Activated naive CD4-positive, alpha-beta T cell treated with anti-CD3 and anti-CD28 coated beads, Interleukin-2, amount 10 ng/mL, durations not matched to agents 7 days and 5 days (primary cell): ENCODE measurements at regions not wholly inside any gene's neighbourhood (a gene's known extent, or its start where the extent isn't known, plus 50 kb on each side); places are given as distances from the start of the nearest gene placed in this dataset.
"Not testable (repeated sequence)": the region's sequence is repeated elsewhere in the genome, so short reads cannot be mapped to it uniquely, and the experiment has no call there.

Experiments used
- CTCF ChIA-PET: fragments of 350-600 bp; sonication (Branson Sonifier 250); formaldehyde crosslinking; loops from one replicate; lab custom pipeline; 2021; ENCODE audit warnings: antibody characterized with exemption; lab: Charles Lee
- DNase-seq: peaks from one replicate; pipeline ENCODE4 v3.0.0-alpha.2; 2020
- H3K27ac Mint-ChIP-seq: one replicate; pipeline ENCODE4 v1.8.0; 2021; ENCODE audit warnings: mild to moderate bottlenecking, moderate library complexity, mixed read lengths
- H3K27me3 Mint-ChIP-seq: one replicate; pipeline ENCODE4 v1.8.0; 2021; ENCODE audit warnings: mild to moderate bottlenecking, mixed read lengths
- H3K36me3 Mint-ChIP-seq: one replicate; pipeline ENCODE4 v1.8.0; 2021; ENCODE audit warnings: mixed read lengths
- H3K4me1 Mint-ChIP-seq: one replicate; pipeline ENCODE4 v1.8.0; 2021; ENCODE audit warnings: mixed read lengths
- H3K4me3 Mint-ChIP-seq: one replicate; pipeline ENCODE4 v1.8.0; 2021; ENCODE audit warnings: mild to moderate bottlenecking, moderate library complexity, mixed read lengths
- H3K9me3 Mint-ChIP-seq: one replicate; pipeline ENCODE4 v1.8.0; 2021; ENCODE audit warnings: mixed read lengths

DNA sequence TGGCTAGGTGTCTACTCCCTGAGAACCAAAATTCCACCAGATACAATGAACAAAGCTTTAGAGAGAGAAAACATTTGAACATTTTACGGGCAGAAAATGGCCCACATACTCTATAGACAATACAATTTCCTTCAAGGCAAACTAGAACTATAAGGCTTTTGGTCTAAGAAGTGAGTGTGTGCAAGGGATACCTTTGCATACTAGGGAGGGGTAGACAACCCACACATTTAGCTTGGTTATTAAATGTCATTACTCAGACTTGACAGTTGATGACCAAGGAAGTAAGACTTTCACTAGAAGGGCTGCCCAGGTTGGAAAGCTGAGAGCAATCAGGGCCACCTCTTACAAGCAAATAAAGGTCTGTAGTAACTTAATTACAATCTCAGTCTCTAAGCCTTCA, 64.0 kb upstream of the PLEKHM1 start:
- H3K27ac Mint-ChIP-seq, CTCF ChIA-PET: not testable (repeated sequence)

DNA sequence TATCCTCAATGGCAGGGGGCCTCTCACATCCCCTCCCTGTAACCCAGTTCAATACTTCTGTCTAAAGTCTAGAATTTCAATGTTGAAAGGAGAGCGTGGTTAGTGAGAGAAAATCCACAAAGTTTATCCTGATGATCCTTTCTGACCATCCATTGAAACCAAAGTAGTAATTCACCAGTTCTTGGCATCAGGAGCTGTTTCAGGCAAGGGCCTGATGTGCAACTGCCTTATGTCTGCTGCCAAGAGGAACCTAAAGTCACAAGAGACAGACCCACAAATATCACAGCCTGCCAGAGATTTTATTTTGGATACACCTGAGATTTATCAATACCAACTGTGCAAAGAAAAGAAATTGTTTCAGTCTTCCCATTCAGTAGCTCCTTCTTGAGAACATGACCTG, 68.3 kb upstream of the PLEKHM1 start:
- H3K27ac Mint-ChIP-seq, H3K27me3 Mint-ChIP-seq, DNase-seq, H3K4me3 Mint-ChIP-seq, H3K9me3 Mint-ChIP-seq, H3K36me3 Mint-ChIP-seq, CTCF ChIA-PET, H3K4me1 Mint-ChIP-seq: not testable (repeated sequence)

More for the DNA sequence above, 64.0 kb upstream of the PLEKHM1 start:
- not testable (repeated sequence) for H3K27me3 Mint-ChIP-seq, H3K4me1 Mint-ChIP-seq, H3K9me3 Mint-ChIP-seq, H3K36me3 Mint-ChIP-seq, H3K4me3 Mint-ChIP-seq, DNase-seq

DNA sequence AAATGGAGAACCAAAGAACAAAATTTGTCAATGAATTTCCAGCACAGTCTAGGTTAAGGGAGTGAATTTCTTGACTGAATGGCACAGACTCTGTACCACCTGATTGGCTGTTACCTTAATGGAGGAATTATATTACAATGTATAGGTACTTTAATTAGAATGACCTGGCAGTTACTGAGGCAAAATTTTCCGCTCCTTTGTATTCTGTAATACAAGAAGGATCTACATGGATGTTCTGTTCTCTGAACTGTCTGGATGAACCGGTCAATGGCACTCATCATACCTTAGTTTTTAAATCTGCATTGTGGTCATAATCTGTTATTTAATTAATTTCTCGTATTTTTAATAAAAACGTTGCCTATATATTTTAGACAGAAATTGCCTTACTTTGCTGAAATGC, 72.3 kb upstream of the PLEKHM1 start:
- H3K4me1 Mint-ChIP-seq, H3K36me3 Mint-ChIP-seq, DNase-seq, H3K27me3 Mint-ChIP-seq, H3K4me3 Mint-ChIP-seq, H3K9me3 Mint-ChIP-seq, CTCF ChIA-PET, H3K27ac Mint-ChIP-seq: not testable (repeated sequence)

DNA sequence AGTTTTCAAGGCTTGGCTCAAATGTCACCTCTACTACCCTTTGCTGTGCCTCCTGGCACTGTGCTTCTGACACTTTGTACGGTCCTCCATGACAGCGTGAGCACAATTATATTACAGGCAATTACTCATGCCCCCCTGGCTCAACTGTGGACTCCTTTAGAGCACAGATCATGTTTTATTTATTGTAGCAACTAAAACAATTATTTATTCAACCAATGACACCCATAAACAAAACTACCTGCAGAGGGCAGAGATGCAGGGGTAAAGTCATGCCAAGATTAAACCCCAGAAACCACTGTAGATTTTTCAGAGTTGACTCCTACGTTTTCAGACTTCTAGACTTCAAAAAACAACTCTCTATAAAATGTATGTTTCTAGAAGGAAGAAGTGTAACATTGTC, 72.8 kb upstream of the PLEKHM1 start:
- H3K4me3 Mint-ChIP-seq, H3K36me3 Mint-ChIP-seq, DNase-seq, H3K9me3 Mint-ChIP-seq, H3K27me3 Mint-ChIP-seq, CTCF ChIA-PET, H3K4me1 Mint-ChIP-seq, H3K27ac Mint-ChIP-seq: not testable (repeated sequence)

DNA sequence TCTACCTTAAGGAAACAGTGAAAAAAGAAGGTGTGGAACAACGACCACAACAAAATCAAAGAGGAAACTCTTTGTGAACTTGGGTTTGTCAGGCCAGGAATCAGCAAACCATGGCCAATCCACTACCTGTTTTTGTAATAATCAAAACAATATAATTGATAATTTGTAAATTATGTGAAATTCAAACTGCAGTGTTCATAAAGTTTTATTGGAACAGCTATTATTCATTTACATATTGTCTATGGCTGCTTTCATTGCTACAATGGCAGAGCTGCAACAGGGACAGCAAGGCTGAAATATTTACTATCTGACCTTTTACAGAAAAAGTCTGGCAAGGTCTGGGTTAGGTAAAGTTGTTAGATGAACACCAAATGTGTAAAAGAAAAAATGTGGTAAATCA, 77.8 kb upstream of the PLEKHM1 start:
- H3K27me3 Mint-ChIP-seq, DNase-seq, H3K27ac Mint-ChIP-seq, H3K4me3 Mint-ChIP-seq, H3K36me3 Mint-ChIP-seq, H3K9me3 Mint-ChIP-seq, H3K4me1 Mint-ChIP-seq, CTCF ChIA-PET: not testable (repeated sequence)

DNA sequence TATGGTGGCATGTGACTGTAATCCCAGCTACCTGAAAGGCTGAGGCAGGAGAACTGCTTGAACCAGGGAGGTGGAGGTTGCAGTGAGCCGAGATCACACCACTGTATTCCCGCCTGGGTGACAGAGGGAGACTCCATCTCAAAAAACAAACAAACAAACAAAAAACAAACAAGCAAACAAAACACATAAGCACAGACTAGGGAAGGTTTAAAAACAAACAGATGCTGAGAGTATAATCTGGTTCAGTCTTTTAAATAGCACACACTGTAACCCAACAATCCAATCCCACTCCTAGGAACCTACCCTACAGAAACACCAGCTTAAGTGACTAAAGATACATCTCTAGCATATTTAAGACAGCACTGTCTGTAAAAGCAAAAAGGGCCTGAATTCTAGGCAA, 82.8 kb upstream of the PLEKHM1 start:
- CTCF ChIA-PET, H3K9me3 Mint-ChIP-seq, H3K27me3 Mint-ChIP-seq, H3K27ac Mint-ChIP-seq, H3K4me3 Mint-ChIP-seq, DNase-seq: not testable (repeated sequence)
- H3K36me3 Mint-ChIP-seq: peaks cover 19% of the 10 kb centered on the region
- peaks cover 22% of the 10 kb centered on the region for H3K4me1 Mint-ChIP-seq

DNA sequence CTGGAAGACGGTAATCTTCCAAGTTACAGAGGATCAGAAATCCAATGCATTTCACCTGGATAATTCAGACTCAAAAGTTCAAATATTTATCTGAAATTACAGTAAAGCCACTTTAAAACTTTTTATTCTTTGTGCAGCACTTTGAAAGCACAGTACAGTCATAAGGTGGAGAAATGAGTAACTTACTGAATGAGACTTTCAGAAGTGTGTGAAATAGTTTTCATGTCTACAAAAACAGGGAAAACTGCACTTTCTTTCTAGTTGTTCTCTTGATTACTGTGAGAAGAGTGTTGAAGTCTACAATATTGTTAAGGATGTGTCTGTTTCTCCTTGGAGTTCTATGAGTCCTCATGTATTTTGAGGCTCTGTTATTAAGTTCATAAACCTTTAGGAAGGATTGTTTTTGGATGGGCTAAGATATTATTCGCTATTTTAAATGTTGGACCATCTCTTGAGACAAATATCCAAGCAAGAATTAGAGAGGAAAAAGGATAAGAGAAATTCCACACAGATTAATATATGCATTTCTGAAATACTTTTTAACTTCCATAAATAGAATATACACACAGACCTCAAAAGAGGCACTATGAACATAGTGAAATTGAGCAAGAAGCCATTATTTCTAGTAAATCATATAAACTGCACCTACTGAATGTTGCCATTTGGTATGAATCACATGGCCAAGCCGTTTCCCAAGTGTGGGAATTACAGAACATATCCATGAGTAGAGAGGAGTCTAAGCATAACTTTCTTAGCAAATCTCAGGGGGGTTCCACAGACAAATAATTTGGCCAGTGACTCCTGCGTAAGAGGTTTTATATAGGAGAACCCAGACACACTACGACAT, 83.6 kb upstream of the PLEKHM1 start:
- Mint-ChIP-seq H3K4me3 (no peak overlapping the region), H3K27ac (no peak overlapping the region), H3K27me3 (no peaks in the 10 kb centered on the region), H3K9me3 (no peaks in the 10 kb centered on the region), H3K36me3 (peaks cover 19% of the 10 kb centered on the region), H3K4me1 (peaks cover 22% of the 10 kb centered on the region)
- CTCF ChIA-PET: no interaction called here
- DNase-seq: no peak

DNA sequence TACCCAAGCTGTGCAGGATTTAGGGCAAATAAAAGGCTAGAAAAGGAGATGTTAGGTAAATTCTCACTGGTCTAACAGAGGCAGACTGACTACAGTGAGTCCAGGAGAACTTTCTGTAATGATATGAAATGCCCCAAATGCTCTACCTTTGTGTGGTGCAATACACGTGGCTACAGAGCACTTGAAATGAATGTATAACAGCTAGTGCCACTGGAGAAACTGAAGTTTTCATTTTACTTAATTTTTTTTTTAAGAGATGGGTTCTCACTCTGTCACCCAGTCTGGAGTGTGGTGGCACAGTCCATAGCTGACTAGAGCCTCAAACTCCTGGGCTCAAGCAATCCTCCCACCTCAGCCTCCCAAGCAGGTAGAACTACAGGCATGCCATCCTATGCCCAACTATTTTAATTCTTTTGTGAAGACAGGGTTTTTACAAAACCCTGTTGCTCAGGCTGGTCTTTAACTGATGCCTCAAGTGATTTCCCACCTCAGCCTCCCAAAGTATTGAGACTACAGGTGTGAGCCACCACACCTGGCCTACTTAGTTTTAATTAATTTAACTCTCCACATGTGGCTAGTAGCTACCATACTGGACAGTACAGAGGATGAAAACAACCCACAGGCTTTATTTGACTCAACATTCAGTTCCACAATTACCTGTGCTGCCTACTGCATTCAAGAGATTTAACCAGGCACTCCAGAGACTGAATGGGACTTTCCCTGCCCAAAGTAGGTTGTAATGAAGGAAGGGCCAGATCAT, 84.8 kb upstream of the PLEKHM1 start:
- Mint-ChIP-seq H3K27ac (no peak overlapping the region), H3K4me1 (peaks cover 32% of the 10 kb centered on the region), H3K27me3 (no peaks in the 10 kb centered on the region), H3K36me3 (peaks cover 22% of the 10 kb centered on the region), H3K9me3 (no peaks in the 10 kb centered on the region), H3K4me3 (no peak overlapping the region)
- CTCF ChIA-PET: no interaction called here
- DNase-seq: no peak

DNA sequence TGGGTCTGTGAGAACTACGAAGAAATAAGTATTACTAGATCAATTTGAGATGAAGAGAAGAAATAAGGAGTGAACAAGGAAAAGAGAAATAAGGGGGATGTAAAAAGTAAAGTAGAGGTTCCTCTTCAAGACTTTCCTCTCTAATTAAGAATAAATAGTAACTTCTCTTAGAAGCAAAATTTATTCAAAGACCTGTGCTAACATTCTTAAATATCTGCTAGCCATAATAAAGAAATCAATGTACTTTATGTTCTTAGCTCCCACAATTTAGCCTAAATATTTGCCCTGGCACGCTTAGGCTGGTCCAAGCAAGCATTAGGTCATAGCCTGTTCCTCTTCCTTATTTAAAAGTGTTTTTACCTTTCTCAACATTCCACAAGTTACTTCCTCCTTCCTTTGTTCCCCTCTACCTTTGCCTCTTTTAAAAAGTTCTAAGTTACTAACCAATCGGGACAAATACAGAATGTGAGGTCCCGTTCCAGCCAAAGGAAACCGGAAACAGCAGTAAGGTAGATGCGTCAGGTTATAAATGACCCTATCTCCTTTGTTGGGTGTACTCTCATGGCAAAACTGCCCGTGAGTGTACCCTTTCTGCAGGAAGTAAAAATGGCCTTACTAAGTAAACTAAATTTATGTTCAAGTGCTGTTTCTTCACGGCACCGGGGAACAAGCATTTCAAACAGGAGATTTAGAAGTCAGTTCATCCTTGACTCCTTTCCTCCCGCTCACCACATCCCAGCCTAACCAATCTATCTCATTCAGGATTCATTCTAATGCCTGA, 86.2 kb upstream of the PLEKHM1 start:
- not testable (repeated sequence) for H3K27ac Mint-ChIP-seq

DNA sequence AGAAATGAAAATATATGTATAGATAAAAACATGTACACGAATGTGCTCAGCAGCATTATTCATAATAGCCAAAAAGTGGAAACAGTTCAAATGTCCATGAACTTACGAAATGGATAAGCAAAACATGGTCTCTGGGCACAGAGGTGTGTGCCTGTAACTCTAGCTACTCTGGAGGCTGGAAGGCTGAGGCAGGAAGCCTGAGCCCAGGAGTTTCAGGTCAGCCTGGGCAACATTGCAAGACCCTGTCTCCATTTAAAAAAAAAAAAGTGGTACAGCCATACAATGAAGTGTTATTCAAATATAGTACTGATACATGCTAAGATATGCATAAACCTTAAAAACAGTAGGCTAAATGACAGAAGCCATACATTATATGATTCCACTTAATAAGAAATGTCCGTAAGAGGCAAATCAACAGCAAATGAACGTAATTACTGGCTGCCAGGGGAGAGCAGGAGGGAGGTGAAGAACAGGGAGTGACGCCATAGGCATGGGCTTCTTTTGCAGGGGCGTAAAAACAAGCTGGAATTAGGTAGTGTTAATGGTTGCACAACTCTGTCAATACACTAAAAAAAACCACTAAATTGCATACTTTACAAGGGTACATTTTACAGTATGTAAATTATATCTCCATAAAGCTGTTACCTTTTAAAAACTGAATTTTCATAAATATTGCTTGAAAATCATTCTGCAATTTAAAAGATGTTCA, 87.2 kb upstream of the PLEKHM1 start:
- CTCF ChIA-PET: interaction anchor here (1.1 kb wide), 1 partner anchor 635 kb away, joined by 3 read pairs; no protein-coding TSS in a partner anchor
- peaks cover 30% of the 10 kb centered on the region for H3K36me3 Mint-ChIP-seq
- no peaks in the 10 kb centered on the region for H3K27me3 Mint-ChIP-seq
- no peak overlapping the region for H3K27ac Mint-ChIP-seq
- peaks cover 50% of the 10 kb centered on the region for H3K4me1 Mint-ChIP-seq
- no peak overlapping the region for H3K4me3 Mint-ChIP-seq
- H3K9me3 Mint-ChIP-seq: no peaks in the 10 kb centered on the region
- no peak for DNase-seq

More for the DNA sequence above, 86.2 kb upstream of the PLEKHM1 start:
- Mint-ChIP-seq H3K4me1 (peaks cover 41% of the 10 kb centered on the region), H3K36me3 (peaks cover 26% of the 10 kb centered on the region)
- CTCF ChIA-PET, DNase-seq, H3K4me3 Mint-ChIP-seq, H3K9me3 Mint-ChIP-seq, H3K27me3 Mint-ChIP-seq: not testable (repeated sequence)

DNA sequence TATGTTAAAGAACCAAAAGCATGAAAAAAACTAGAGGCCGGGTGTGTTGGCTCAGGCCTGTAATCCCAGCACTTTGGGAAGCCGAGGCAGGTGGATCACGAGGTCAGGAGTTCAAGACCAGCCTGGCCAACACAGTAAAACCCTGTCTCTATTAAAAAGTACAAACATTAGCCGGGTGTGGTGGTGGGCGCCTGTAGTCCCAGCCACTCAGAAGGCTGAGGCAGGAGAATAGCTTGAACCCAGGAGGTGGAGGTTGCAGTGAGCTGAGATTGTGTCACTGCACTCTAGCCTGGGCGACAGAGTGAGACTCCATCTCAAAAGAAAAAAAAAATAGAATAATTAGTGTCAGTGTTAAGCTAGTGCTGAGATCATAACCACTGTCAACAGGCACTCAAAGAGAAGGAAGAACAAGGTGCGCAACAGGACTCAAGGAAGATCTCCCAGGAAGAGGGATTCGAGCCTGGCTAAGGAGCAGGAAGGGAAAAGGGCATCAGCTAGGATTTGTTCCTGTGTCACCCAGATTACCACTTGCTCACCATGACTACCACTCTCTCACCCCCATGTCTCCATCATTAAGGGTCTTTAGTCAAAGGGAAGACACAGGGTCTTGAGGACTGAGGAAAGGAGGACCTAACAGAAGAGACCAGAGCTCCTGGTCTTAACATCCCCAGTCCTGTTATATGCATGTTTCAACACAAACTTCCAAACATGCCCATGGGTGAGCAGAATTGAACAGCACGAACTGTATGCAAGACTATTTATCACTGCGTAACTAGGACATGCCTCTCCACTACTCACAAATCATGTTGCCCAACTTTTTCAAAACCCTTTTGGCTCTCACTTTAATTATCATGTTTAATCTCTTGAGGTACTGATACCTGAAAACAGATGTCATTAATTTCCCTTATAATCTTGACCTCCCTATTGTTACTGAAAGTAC, 88.3 kb upstream of the PLEKHM1 start:
- no peak for DNase-seq
- peaks cover 31% of the 10 kb centered on the region for H3K36me3 Mint-ChIP-seq
- H3K27me3 Mint-ChIP-seq: no peaks in the 10 kb centered on the region
- no peaks in the 10 kb centered on the region for H3K9me3 Mint-ChIP-seq
- peaks cover 59% of the 10 kb centered on the region for H3K4me1 Mint-ChIP-seq
- CTCF ChIA-PET: interaction anchor here (1.1 kb wide), 1 partner anchor 634 kb away, joined by 3 read pairs; no protein-coding TSS in a partner anchor
- no peak overlapping the region for H3K27ac Mint-ChIP-seq
- no peak overlapping the region for H3K4me3 Mint-ChIP-seq

DNA sequence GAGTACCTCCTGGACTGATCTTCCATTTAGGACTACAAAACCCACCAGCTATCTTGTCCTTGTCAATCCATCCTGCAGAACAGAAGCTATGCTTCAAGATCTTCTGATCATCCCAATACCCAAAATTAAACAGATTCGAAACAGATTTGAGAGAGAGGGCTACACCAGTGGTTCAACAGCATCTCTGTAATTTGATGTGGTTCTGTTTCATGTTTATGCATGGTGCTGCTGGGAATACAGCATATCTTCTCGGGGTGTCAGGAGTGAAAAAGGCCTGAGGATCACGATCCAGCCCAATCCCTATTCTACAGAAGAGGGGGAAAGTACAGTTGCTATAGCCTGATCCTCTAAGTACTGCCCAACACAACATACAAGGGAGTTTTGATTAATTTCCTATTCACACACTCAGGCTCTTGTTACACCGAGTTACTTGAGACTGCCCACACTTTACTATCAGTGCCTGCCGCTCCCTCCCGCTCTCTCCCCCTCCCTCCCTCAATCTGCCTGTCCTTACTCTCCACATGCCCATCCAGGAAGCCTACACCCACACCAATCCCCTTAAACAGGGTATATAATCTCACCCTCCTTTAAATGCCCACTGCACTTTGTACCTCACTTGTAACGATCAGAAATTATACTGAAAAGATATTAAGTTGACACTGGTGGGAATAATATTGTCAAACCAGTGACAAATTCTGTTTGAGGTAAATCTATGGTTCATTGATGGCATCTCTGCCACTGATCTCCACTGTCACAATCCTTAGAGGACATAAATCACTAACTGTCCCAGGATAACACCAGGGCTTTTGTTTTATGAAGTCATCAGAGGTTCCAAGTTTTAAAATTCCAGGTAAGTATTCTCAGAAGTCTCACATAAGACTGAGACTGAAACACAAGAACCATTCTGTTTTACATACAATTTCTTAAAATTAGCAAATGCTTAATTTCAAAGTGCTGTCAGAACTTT, 89.3 kb upstream of the PLEKHM1 start:
- peaks cover 27% of the 10 kb centered on the region for H3K36me3 Mint-ChIP-seq
- no peaks in the 10 kb centered on the region for H3K27me3 Mint-ChIP-seq
- no peak overlapping the region for H3K4me3 Mint-ChIP-seq
- CTCF ChIA-PET: no interaction called here
- H3K4me1 Mint-ChIP-seq: peaks cover 57% of the 10 kb centered on the region
- no peaks in the 10 kb centered on the region for H3K9me3 Mint-ChIP-seq
- no peak overlapping the region for H3K27ac Mint-ChIP-seq
- no peak for DNase-seq
